Activated naive CD8-positive, alpha-beta T cell treated with anti-CD3 and anti-CD28 coated beads for 36 hours (primary cell): ENCODE measurements at regions not wholly inside any gene's neighbourhood (a gene's known extent, or its start where the extent isn't known, plus 50 kb on each side); places are given as distances from the start of the nearest gene placed in this dataset.

Experiments
- DNase-seq: peaks from one replicate; pipeline ENCODE4 v3.0.0; 2021
- H3K27ac Mint-ChIP-seq: one replicate; pipeline ENCODE4 v1.8.0; 2022; ENCODE audit warnings: mild to moderate bottlenecking, moderate library complexity, mixed read lengths
- H3K27me3 Mint-ChIP-seq: one replicate; pipeline ENCODE4 v1.8.0; 2022; ENCODE audit warnings: mild to moderate bottlenecking, mixed read lengths
- H3K36me3 Mint-ChIP-seq: one replicate; pipeline ENCODE4 v1.8.0; 2021; ENCODE audit warnings: mild to moderate bottlenecking, mixed read lengths
- H3K4me1 Mint-ChIP-seq: one replicate; pipeline ENCODE4 v1.8.0; 2021; ENCODE audit warnings: mixed read lengths
- H3K4me3 Mint-ChIP-seq: one replicate; pipeline ENCODE4 v1.8.0; 2022; ENCODE audit warnings: mild to moderate bottlenecking, moderate library complexity, mixed read lengths
- H3K9me3 Mint-ChIP-seq: one replicate; pipeline ENCODE4 v1.8.0; 2022; ENCODE audit warnings: mixed read lengths

- Mint-ChIP-seq H3K4me1 (peaks cover 3% of the 10 kb centered on the region), H3K27ac (no peak overlapping the region), H3K27me3 (no peaks in the 10 kb centered on the region), H3K9me3 (no peaks in the 10 kb centered on the region), H3K4me3 (no peak overlapping the region), H3K36me3 (no peaks in the 10 kb centered on the region)
- no peak for DNase-seq
Measured at GRCh38 chr18:10025711-10026670, 112.2 kb downstream of the VAPA start.

GRCh38 chr18:10027031-10027430 is 113.2 kb downstream of the VAPA start:
- H3K9me3 Mint-ChIP-seq: no peaks in the 10 kb centered on the region
- H3K4me3 Mint-ChIP-seq: no peak overlapping the region
- no peak for DNase-seq
- H3K27ac Mint-ChIP-seq: no peak overlapping the region
- no peaks in the 10 kb centered on the region for H3K36me3 Mint-ChIP-seq
- peaks cover 3% of the 10 kb centered on the region for H3K4me1 Mint-ChIP-seq
- H3K27me3 Mint-ChIP-seq: no peaks in the 10 kb centered on the region

GRCh38 chr18:10027461-10027860 is 113.6 kb downstream of the VAPA start:
- Mint-ChIP-seq H3K4me1 (peaks cover 4% of the 10 kb centered on the region), H3K4me3 (no peak overlapping the region), H3K27me3 (no peaks in the 10 kb centered on the region), H3K36me3 (no peaks in the 10 kb centered on the region), H3K27ac (no peak overlapping the region), H3K9me3 (no peaks in the 10 kb centered on the region)
- no peak for DNase-seq

- Mint-ChIP-seq H3K4me1 (peaks cover 10% of the 10 kb centered on the region), H3K36me3 (peaks cover 7% of the 10 kb centered on the region), H3K27ac (no peak overlapping the region), H3K9me3 (no peaks in the 10 kb centered on the region), H3K27me3 (no peaks in the 10 kb centered on the region), H3K4me3 (no peak overlapping the region)
- no peak for DNase-seq
Measured at GRCh38 chr18:10029711-10030110, 115.9 kb downstream of the VAPA start.

- no peaks in the 10 kb centered on the region for H3K27me3 Mint-ChIP-seq
- peaks cover 8% of the 10 kb centered on the region for H3K4me1 Mint-ChIP-seq
- no peak for DNase-seq
- H3K36me3 Mint-ChIP-seq: peaks cover 7% of the 10 kb centered on the region
- no peaks in the 10 kb centered on the region for H3K9me3 Mint-ChIP-seq
- no peak overlapping the region for H3K4me3 Mint-ChIP-seq
- H3K27ac Mint-ChIP-seq: no peak overlapping the region
Measured at GRCh38 chr18:10030816-10031541, 117.2 kb downstream of the VAPA start.

- Mint-ChIP-seq H3K4me1 (peaks cover 8% of the 10 kb centered on the region), H3K27ac (peak overlapping the region; percentile 79), H3K9me3 (no peaks in the 10 kb centered on the region), H3K27me3 (no peaks in the 10 kb centered on the region), H3K36me3 (peaks cover 7% of the 10 kb centered on the region), H3K4me3 (peak overlapping the region; percentile 85)
- DNase-seq: peak; percentile 80
Measured at GRCh38 chr18:10032331-10033015, 118.7 kb downstream of the VAPA start.

- Mint-ChIP-seq H3K4me3 (peak overlapping the region; percentile 85), H3K36me3 (peaks cover 7% of the 10 kb centered on the region), H3K9me3 (no peaks in the 10 kb centered on the region), H3K27ac (peak overlapping the region; percentile 79), H3K27me3 (no peaks in the 10 kb centered on the region), H3K4me1 (peaks cover 8% of the 10 kb centered on the region)
- no peak for DNase-seq
Measured at GRCh38 chr18:10033016-10033399, 119.2 kb downstream of the VAPA start.

GRCh38 chr18:10035281-10035991 is 121.6 kb downstream of the VAPA start:
- H3K27ac Mint-ChIP-seq: no peak overlapping the region

GRCh38 chr18:10036479-10036878 is 122.7 kb downstream of the VAPA start:
- H3K9me3 Mint-ChIP-seq: no peaks in the 10 kb centered on the region
- no peak overlapping the region for H3K27ac Mint-ChIP-seq
- no peaks in the 10 kb centered on the region for H3K27me3 Mint-ChIP-seq
- no peak overlapping the region for H3K4me3 Mint-ChIP-seq
- peaks cover 7% of the 10 kb centered on the region for H3K36me3 Mint-ChIP-seq
- no peak for DNase-seq
- peaks cover 8% of the 10 kb centered on the region for H3K4me1 Mint-ChIP-seq

More at GRCh38 chr18:10035281-10035991, 121.6 kb downstream of the VAPA start:
- H3K4me1 Mint-ChIP-seq: peaks cover 8% of the 10 kb centered on the region
- no peak overlapping the region for H3K4me3 Mint-ChIP-seq
- no peak for DNase-seq
- peaks cover 7% of the 10 kb centered on the region for H3K36me3 Mint-ChIP-seq
- H3K9me3 Mint-ChIP-seq: no peaks in the 10 kb centered on the region
- no peaks in the 10 kb centered on the region for H3K27me3 Mint-ChIP-seq

GRCh38 chr18:10037181-10037580 is 123.4 kb downstream of the VAPA start:
- peaks cover 7% of the 10 kb centered on the region for H3K36me3 Mint-ChIP-seq
- peaks cover 4% of the 10 kb centered on the region for H3K27me3 Mint-ChIP-seq
- H3K9me3 Mint-ChIP-seq: peaks cover 4% of the 10 kb centered on the region
- DNase-seq: no peak
- no peak overlapping the region for H3K4me3 Mint-ChIP-seq
- H3K27ac Mint-ChIP-seq: no peak overlapping the region
- H3K4me1 Mint-ChIP-seq: peaks cover 6% of the 10 kb centered on the region

GRCh38 chr18:10038268-10038667 is 124.5 kb downstream of the VAPA start:
- H3K4me1 Mint-ChIP-seq: peaks cover 4% of the 10 kb centered on the region
- H3K9me3 Mint-ChIP-seq: peaks cover 9% of the 10 kb centered on the region
- no peak for DNase-seq
- H3K27me3 Mint-ChIP-seq: peaks cover 4% of the 10 kb centered on the region
- no peak overlapping the region for H3K27ac Mint-ChIP-seq
- H3K4me3 Mint-ChIP-seq: no peak overlapping the region
- peaks cover 6% of the 10 kb centered on the region for H3K36me3 Mint-ChIP-seq

- Mint-ChIP-seq H3K4me1 (no peaks in the 10 kb centered on the region), H3K36me3 (no peaks in the 10 kb centered on the region), H3K4me3 (no peak overlapping the region), H3K27ac (no peak overlapping the region), H3K27me3 (peaks cover 11% of the 10 kb centered on the region), H3K9me3 (peaks cover 9% of the 10 kb centered on the region)
- no peak for DNase-seq
Measured at GRCh38 chr18:10040287-10041011, 126.6 kb downstream of the VAPA start.

- Mint-ChIP-seq H3K27ac (no peak overlapping the region), H3K4me3 (no peak overlapping the region), H3K4me1 (no peaks in the 10 kb centered on the region), H3K9me3 (peaks cover 9% of the 10 kb centered on the region), H3K27me3 (peaks cover 13% of the 10 kb centered on the region), H3K36me3 (no peaks in the 10 kb centered on the region)
- no peak for DNase-seq
Measured at GRCh38 chr18:10041180-10041579, 127.4 kb downstream of the VAPA start.

- Mint-ChIP-seq H3K27me3 (peaks cover 13% of the 10 kb centered on the region), H3K27ac (no peak overlapping the region), H3K4me1 (no peaks in the 10 kb centered on the region), H3K9me3 (peaks cover 9% of the 10 kb centered on the region), H3K4me3 (no peak overlapping the region), H3K36me3 (no peaks in the 10 kb centered on the region)
- DNase-seq: no peak
Measured at GRCh38 chr18:10042492-10042891, 128.7 kb downstream of the VAPA start.
